ENCODE measurements at regions not wholly inside any gene's neighbourhood (a gene's known extent, or its start where the extent isn't known, plus 50 kb on each side); places are given as distances from the start of the nearest gene placed in this dataset.

- H3F3A ChIP-seq (ENCODE audit: low read depth), result peaks cover 8% of the 10 kb centered on the region
- no peaks in the 10 kb centered on the region for H3K36me3 ChIP-seq
- peak; percentile 31 for DNase-seq (ENCODE audit: low spot score)
- Mint-ChIP-seq H3K27me3 (ENCODE audit: insufficient read depth, low read depth) (no peaks in the 10 kb centered on the region), H3K4me1 (no peaks in the 10 kb centered on the region), H3K4me3 (no peak overlapping the region), H3K36me3 (no peaks in the 10 kb centered on the region), H3K27ac (no peak overlapping the region), H3K9me3 (no peaks in the 10 kb centered on the region)
- peak overlapping the region; percentile 85 for H2AFZ ChIP-seq (replicated peaks)
- no peaks in the 10 kb centered on the region for H4K20me1 ChIP-seq (ENCODE audit: low read depth)
- no peaks in the 10 kb centered on the region for H3K9me3 ChIP-seq (ENCODE audit: low read depth)
- no peak for TF ChIP-seq EZH2 (IDR thresholded peaks at IDR 0.05)
- no peak for TF ChIP-seq CTCF (IDR thresholded peaks at IDR 0.05)
- TF ChIP-seq EZH2phosphoT487 (IDR thresholded peaks at IDR 0.05), result no peak
- H3K79me2 ChIP-seq (ENCODE audit: low read depth), result no peaks in the 10 kb centered on the region
- peak overlapping the region; percentile 14 for H3K4me2 ChIP-seq
- peaks cover 10% of the 10 kb centered on the region for H3K4me1 ChIP-seq
- no peak overlapping the region for H3K4me3 ChIP-seq
- H3K27ac ChIP-seq, result peak overlapping the region; percentile 49
- no peaks in the 10 kb centered on the region for H3K27me3 ChIP-seq
- H3K9ac ChIP-seq, result no peak overlapping the region
Measured at GRCh38 chr2:57959390-57959789, 87.2 kb upstream of the VRK2 start.

GRCh38 chr2:57962861-57963260 is 83.7 kb upstream of the VRK2 start:
- H3K27me3 Mint-ChIP-seq (ENCODE audit: insufficient read depth, low read depth), result no peaks in the 10 kb centered on the region
- Histone ChIP-seq H3K4me2 (no peak overlapping the region), H3K4me1 (peaks cover 16% of the 10 kb centered on the region), H3K79me2 (ENCODE audit: low read depth) (no peaks in the 10 kb centered on the region), H3K9me3 (ENCODE audit: low read depth) (no peaks in the 10 kb centered on the region), H3K27me3 (no peaks in the 10 kb centered on the region), H3K9ac (no peak overlapping the region), H3K36me3 (no peaks in the 10 kb centered on the region), H3K4me3 (no peak overlapping the region), H4K20me1 (ENCODE audit: low read depth) (no peaks in the 10 kb centered on the region), H2AFZ (replicated peaks) (no peak overlapping the region), H3K27ac (no peak overlapping the region), H3F3A (ENCODE audit: low read depth) (peaks cover 8% of the 10 kb centered on the region)
- H3K4me1 Mint-ChIP-seq, result no peaks in the 10 kb centered on the region
- no peak overlapping the region for H3K4me3 Mint-ChIP-seq
- H3K9me3 Mint-ChIP-seq, result no peaks in the 10 kb centered on the region
- TF ChIP-seq EZH2phosphoT487 (IDR thresholded peaks at IDR 0.05) (no peak), CTCF (IDR thresholded peaks at IDR 0.05) (no peak), EZH2 (IDR thresholded peaks at IDR 0.05) (no peak)
- H3K27ac Mint-ChIP-seq, result no peak overlapping the region
- no peak for DNase-seq (ENCODE audit: low spot score)
- no peaks in the 10 kb centered on the region for H3K36me3 Mint-ChIP-seq

- no peaks in the 10 kb centered on the region for H3K27me3 ChIP-seq
- no peak overlapping the region for H3K4me3 Mint-ChIP-seq
- H3F3A ChIP-seq (ENCODE audit: low read depth), result no peaks in the 10 kb centered on the region
- TF ChIP-seq EZH2 (IDR thresholded peaks at IDR 0.05) (no peak), CTCF (IDR thresholded peaks at IDR 0.05) (no peak), EZH2phosphoT487 (IDR thresholded peaks at IDR 0.05) (no peak)
- H2AFZ ChIP-seq (replicated peaks), result no peak overlapping the region
- peaks cover 27% of the 10 kb centered on the region for H3K4me1 ChIP-seq
- no peaks in the 10 kb centered on the region for H3K27me3 Mint-ChIP-seq (ENCODE audit: insufficient read depth, low read depth)
- H3K79me2 ChIP-seq (ENCODE audit: low read depth), result no peaks in the 10 kb centered on the region
- H3K4me2 ChIP-seq, result no peak overlapping the region
- H3K9me3 Mint-ChIP-seq, result no peaks in the 10 kb centered on the region
- H3K9me3 ChIP-seq (ENCODE audit: low read depth), result no peaks in the 10 kb centered on the region
- H3K4me3 ChIP-seq, result no peak overlapping the region
- H3K9ac ChIP-seq, result no peak overlapping the region
- H3K36me3 Mint-ChIP-seq, result no peaks in the 10 kb centered on the region
- DNase-seq (ENCODE audit: low spot score), result no peak
- no peaks in the 10 kb centered on the region for H3K4me1 Mint-ChIP-seq
- no peak overlapping the region for H3K27ac Mint-ChIP-seq
- no peak overlapping the region for H3K27ac ChIP-seq
- H3K36me3 ChIP-seq, result no peaks in the 10 kb centered on the region
- no peaks in the 10 kb centered on the region for H4K20me1 ChIP-seq (ENCODE audit: low read depth)
Measured at GRCh38 chr2:57965219-57965618, 81.4 kb upstream of the VRK2 start.
